ENCODE measurements at regions not wholly inside any gene's neighbourhood (a gene's known extent, or its start where the extent isn't known, plus 50 kb on each side); places are given as distances from the start of the nearest gene placed in this dataset.

DNA sequence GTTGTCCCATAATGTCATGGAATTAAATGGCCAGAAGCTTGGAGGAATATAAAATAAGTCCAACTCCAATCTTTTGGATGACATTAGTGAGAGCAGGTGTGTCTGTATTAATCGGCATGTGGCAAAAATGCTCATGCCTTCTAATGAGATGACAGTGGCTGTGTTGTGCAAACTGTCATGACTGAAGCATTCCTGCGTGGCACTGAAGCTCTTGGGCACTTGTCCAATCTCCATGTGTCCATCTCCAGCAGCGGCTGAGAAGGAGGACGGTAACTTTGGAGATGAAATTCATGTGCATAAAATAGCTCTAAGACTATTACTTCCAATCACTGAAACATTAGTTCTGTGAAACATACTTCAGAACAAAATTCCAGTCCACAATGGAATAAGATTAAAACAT, 697.5 kb upstream of the GRAMD2B start:
- TF ChIP-seq CTCF (conservative IDR thresholded peaks at IDR 0.05; ENCODE audit: low read depth, low read length) (no peak), EZH2 (IDR thresholded peaks at IDR 0.05; ENCODE audit: low read length, unreplicated experiment) (no peak)
